MCF 10A (cell line): ENCODE measurements at regions not wholly inside any gene's neighbourhood (a gene's known extent, or its start where the extent isn't known, plus 50 kb on each side); places are given as distances from the start of the nearest gene placed in this dataset.

Experiments used
- BruUV-seq: library from RNA; stranded (reverse); fragments of 400-500 nt; replicated peaks from 2 replicates; lab custom pipeline; 2021; lab: Mats Ljungman, UMichigan
- CTCF ChIA-PET: fragments of 300-600 bp; sonication (Branson Sonifier 250); formaldehyde crosslinking; extraction: SDS; loops from one replicate; lab custom pipeline; 2021; ENCODE audit warnings: antibody characterized with exemption, inconsistent platforms; lab: Yijun Ruan, JAX
- POLR2A ChIA-PET: fragments of 300-600, 350-650 bp; sonication (Branson Sonifier 250); formaldehyde crosslinking; extraction: SDS; loops from one replicate; lab custom pipeline; 2020; ENCODE audit warnings: antibody characterized with exemption, inconsistent platforms; lab: Yijun Ruan, JAX
- DNase-seq: peaks from one replicate; pipeline ENCODE4 v3.0.0-alpha.2; 2018; ENCODE audit not compliant: unreplicated experiment
- H3K27ac Mint-ChIP-seq: one replicate; pipeline ENCODE4 v1.8.0; 2022; ENCODE audit warnings: mild to moderate bottlenecking, low read depth, mixed read lengths; ENCODE audit not compliant: unreplicated experiment
- H3K27me3 Mint-ChIP-seq: one replicate; pipeline ENCODE4 v1.8.0; 2022; ENCODE audit warnings: mixed read lengths; ENCODE audit not compliant: insufficient read depth, unreplicated experiment
- H3K36me3 Mint-ChIP-seq: one replicate; pipeline ENCODE4 v1.8.0; 2022; ENCODE audit warnings: mild to moderate bottlenecking, moderate library complexity, mixed read lengths; ENCODE audit not compliant: insufficient read depth, unreplicated experiment
- H3K4me1 Mint-ChIP-seq: one replicate; pipeline ENCODE4 v1.8.0; 2022; ENCODE audit warnings: mixed read lengths; ENCODE audit not compliant: insufficient read depth, unreplicated experiment
- H3K4me3 Mint-ChIP-seq: one replicate; pipeline ENCODE4 v1.8.0; 2022; ENCODE audit warnings: mild to moderate bottlenecking, moderate library complexity, mixed read lengths; ENCODE audit not compliant: unreplicated experiment
- H3K9me3 Mint-ChIP-seq: one replicate; pipeline ENCODE4 v1.8.0; 2022; ENCODE audit warnings: mixed read lengths; ENCODE audit not compliant: unreplicated experiment
- CTCF ChIP-seq: fragments of 200-600 bp; IDR thresholded peaks from one replicate; pipeline ENCODE4 v1.8.0; 2022; ENCODE audit warnings: antibody characterized with exemption, mild to moderate bottlenecking; ENCODE audit not compliant: unreplicated experiment
- intact Hi-C: fragments of 100-400 bp; cut with micrococcal nuclease; formaldehyde crosslinking; loops from 2 replicates; pipeline ENCODE4 v1.14.1; 2022

GRCh38 chr17:77284023-77284617 lies 143.4 kb downstream of the SEC14L1 start:
- intact Hi-C loops, result no loop called here

DNA sequence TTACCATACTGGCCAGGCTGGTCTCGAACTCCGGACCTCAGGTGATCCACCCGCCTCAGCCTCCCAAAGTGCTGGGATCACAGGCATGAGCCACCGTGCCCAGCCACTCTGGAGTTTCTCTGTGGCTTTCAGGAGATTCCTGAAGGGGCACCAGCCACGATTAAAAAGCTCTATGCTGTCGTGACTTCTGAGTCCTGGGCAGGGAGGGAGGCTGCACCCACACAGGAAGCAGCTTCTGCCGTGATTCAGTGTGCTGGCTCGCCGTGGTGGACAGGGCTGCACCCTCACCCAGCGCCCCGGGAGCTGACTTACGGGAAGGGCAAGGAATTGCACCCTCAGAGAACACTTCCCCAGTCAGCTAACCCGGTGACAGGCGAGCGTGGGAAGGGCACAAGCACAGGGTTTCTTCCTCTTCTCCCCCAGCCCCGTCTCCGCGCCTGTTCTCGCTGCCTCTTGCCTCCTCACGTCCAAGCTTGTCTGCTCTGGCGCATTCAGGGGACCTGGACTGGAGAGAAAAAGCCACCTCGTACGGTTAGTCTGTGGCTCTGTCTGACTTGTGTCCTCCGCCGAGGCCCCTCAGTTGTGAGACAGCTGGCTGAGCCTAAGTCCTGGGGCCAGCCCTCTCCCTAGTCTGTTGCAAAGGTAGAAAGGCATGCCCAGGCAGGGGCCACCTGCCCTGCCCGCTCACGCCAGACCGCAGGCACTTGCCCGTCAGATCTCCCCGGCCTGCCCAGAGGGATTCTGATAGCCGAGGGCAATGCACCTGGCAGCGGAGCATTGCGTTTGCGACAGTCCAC lies 145.0 kb downstream of the SEC14L1 start:
- Mint-ChIP-seq H3K4me1 (peaks cover 53% of the 10 kb centered on the region), H3K27ac (peak overlapping the region; percentile 100), H3K36me3 (peaks cover 22% of the 10 kb centered on the region), H3K27me3 (no peaks in the 10 kb centered on the region), H3K9me3 (no peaks in the 10 kb centered on the region), H3K4me3 (peak overlapping the region; percentile 75)
- TSS peak; percentile 2 for BruUV-seq
- no peak for TF ChIP-seq CTCF
- ChIA-PET CTCF (interaction anchor here (0.6 to 1.6 kb wide), 7 partner anchors 10 to 217 kb away, joined by 3 to 6 read pairs (median 4); no protein-coding TSS in a partner anchor), POLR2A (interaction anchor here (0.7 to 13.4 kb wide), 30 partner anchors 14 to 1029 kb away, joined by 3 to 443 read pairs (median 7); partner anchors contain the start of gene SEC14L1)
- intact Hi-C loops, result loop anchor here (2.0 kb wide), 1 partner anchor 137 kb away; no protein-coding TSS in a partner anchor
- DNase-seq, result peak; percentile 94

More at GRCh38 chr17:77284023-77284617, 143.4 kb downstream of the SEC14L1 start:
- H3K27ac Mint-ChIP-seq, result no peak overlapping the region
- DNase-seq, result no peak
- H3K36me3 Mint-ChIP-seq, result peaks cover 19% of the 10 kb centered on the region
- peak overlapping the region; percentile 88 for H3K4me3 Mint-ChIP-seq
- no peak for TF ChIP-seq CTCF
- H3K27me3 Mint-ChIP-seq, result no peaks in the 10 kb centered on the region
- H3K9me3 Mint-ChIP-seq, result no peaks in the 10 kb centered on the region
- BruUV-seq, result no TSS peak
- H3K4me1 Mint-ChIP-seq, result peaks cover 56% of the 10 kb centered on the region
- CTCF ChIA-PET, result interaction anchor here (1.6 kb wide), 1 partner anchor 39 kb away, joined by 6 read pairs; no protein-coding TSS in a partner anchor
- POLR2A ChIA-PET, result interaction anchor here (0.6 to 13.4 kb wide), 8 partner anchors 29 to 1433 kb away, joined by 3 to 443 read pairs (median 13); no protein-coding TSS in a partner anchor

DNA sequence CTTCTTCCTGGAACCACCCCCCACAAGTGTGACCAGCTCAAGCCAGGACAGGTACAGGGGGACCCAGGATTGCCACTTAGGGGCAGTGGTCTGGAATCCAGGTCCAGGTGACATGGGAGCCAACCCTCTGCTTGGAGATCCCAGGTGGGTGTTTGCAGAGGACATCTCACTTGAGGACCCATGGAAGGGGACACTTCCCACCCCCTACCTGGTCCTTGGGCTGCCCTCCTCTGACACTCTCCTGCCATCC lies 145.5 kb downstream of the SEC14L1 start:
- peaks cover 25% of the 10 kb centered on the region for H3K36me3 Mint-ChIP-seq
- no peak for DNase-seq
- H3K4me1 Mint-ChIP-seq, result peaks cover 53% of the 10 kb centered on the region
- TSS peak; percentile 56 for BruUV-seq
- POLR2A ChIA-PET, result interaction anchor here (0.7 to 13.4 kb wide), 28 partner anchors 13 to 729 kb away, joined by 3 to 443 read pairs (median 7); partner anchors contain the start of gene SEC14L1
- CTCF ChIA-PET, result interaction anchor here (1.4 kb wide), 1 partner anchor 31 kb away, joined by 4 read pairs; no protein-coding TSS in a partner anchor
- H3K27me3 Mint-ChIP-seq, result no peaks in the 10 kb centered on the region
- H3K9me3 Mint-ChIP-seq, result no peaks in the 10 kb centered on the region
- intact Hi-C loops, result loop anchor here (2.0 kb wide), 1 partner anchor 136 kb away; no protein-coding TSS in a partner anchor
- peak overlapping the region; percentile 100 for H3K27ac Mint-ChIP-seq
- peak overlapping the region; percentile 75 for H3K4me3 Mint-ChIP-seq
- no peak for TF ChIP-seq CTCF
